NT2/D1 (cell line): ENCODE measurements at regions not wholly inside any gene's neighbourhood (a gene's known extent, or its start where the extent isn't known, plus 50 kb on each side); places are given as distances from the start of the nearest gene placed in this dataset.

ENCODE experiments used
- DNase-seq: peaks from one replicate; pipeline ENCODE4 v3.0.0-alpha.2; 2011; ENCODE audit warnings: low read depth, low spot score
- H3K27me3 ChIP-seq: 2 replicates; pipeline ENCODE4 v1.6.0; 2011; ENCODE audit warnings: mild to moderate bottlenecking; ENCODE audit not compliant: insufficient read length, insufficient read depth
- H3K36me3 ChIP-seq: 2 replicates; pipeline ENCODE4 v1.6.1; 2011; ENCODE audit warnings: mild to moderate bottlenecking, low read length, mixed read lengths; ENCODE audit not compliant: insufficient read depth, insufficient read length
- H3K4me1 ChIP-seq: 2 replicates; pipeline ENCODE4 v1.5.1; 2011; ENCODE audit not compliant: insufficient read depth, insufficient read length
- H3K4me3 ChIP-seq: 2 replicates; pipeline ENCODE4 v1.5.1; 2011; ENCODE audit warnings: low read depth; ENCODE audit not compliant: insufficient read length
- H3K9ac ChIP-seq: 2 replicates; pipeline ENCODE4 v1.6.0; 2011; ENCODE audit warnings: low read depth; ENCODE audit not compliant: insufficient read length
- H3K9me3 ChIP-seq: 2 replicates; pipeline ENCODE4 v1.5.1; 2011; ENCODE audit warnings: mild to moderate bottlenecking, low read length; ENCODE audit not compliant: insufficient read depth
- SUZ12 ChIP-seq: IDR thresholded peaks from 2 replicates; pipeline ENCODE4 v1.6.1; 2011; ENCODE audit not compliant: insufficient read length, insufficient read depth; ENCODE audit errors: extremely low read depth
- YY1 ChIP-seq: IDR thresholded peaks from 2 replicates; pipeline ENCODE4 v1.6.1; 2011; ENCODE audit not compliant: insufficient read length, insufficient read depth
- ZNF274 ChIP-seq: IDR thresholded peaks from 2 replicates; pipeline ENCODE4 v1.6.1; 2011; ENCODE audit warnings: mild to moderate bottlenecking, low read depth, low read length

DNA sequence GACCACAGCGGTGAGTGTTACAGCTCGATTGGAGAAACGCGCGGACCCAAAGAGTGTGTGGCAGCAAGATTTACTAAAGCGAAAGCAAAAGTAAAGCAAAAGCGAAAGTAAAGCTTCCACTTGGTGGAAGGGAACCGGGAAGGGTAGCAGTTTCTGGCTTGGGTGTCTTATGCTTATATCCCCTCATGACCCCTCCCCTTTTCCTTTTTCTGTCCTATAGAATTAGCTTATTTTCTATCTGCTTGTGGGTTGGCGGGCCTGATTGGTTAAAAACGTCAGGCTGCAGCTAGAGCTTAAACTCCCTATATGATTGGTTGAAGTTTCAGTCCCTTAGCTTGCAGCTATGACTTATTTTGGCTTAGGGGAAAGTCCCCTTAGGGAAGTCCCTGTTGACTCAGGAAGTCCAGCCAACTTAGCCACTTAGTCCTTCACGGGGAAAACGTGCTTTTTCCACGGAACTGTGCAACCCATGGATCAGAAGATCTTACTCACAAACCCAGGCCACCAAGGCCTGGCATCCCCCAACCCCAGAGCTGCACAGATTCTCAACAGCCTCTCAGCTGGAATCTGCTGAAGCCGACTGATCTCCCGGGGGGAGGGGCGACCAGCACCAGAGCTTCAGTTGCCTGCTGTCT, 114.2 kb upstream of the ADAMTS16 start:
- TF ChIP-seq ZNF274 (no peak), YY1 (no peak), SUZ12 (no peak)
- H3K27me3 ChIP-seq, result no peaks in the 10 kb centered on the region
- H3K36me3 ChIP-seq, result no peaks in the 10 kb centered on the region
- H3K4me1 ChIP-seq, result no peaks in the 10 kb centered on the region
- H3K4me3 ChIP-seq, result no peak overlapping the region
- no peaks in the 10 kb centered on the region for H3K9me3 ChIP-seq
- no peak for DNase-seq
- H3K9ac ChIP-seq, result no peak overlapping the region

- Histone ChIP-seq H3K9ac (no peak overlapping the region), H3K9me3 (no peaks in the 10 kb centered on the region), H3K4me1 (no peaks in the 10 kb centered on the region), H3K36me3 (no peaks in the 10 kb centered on the region), H3K4me3 (no peak overlapping the region), H3K27me3 (no peaks in the 10 kb centered on the region)
- TF ChIP-seq SUZ12 (no peak), ZNF274 (no peak), YY1 (no peak)
- no peak for DNase-seq
Observed at GRCh38 chr5:5026409-5026785, 113.7 kb upstream of the ADAMTS16 start.

DNA sequence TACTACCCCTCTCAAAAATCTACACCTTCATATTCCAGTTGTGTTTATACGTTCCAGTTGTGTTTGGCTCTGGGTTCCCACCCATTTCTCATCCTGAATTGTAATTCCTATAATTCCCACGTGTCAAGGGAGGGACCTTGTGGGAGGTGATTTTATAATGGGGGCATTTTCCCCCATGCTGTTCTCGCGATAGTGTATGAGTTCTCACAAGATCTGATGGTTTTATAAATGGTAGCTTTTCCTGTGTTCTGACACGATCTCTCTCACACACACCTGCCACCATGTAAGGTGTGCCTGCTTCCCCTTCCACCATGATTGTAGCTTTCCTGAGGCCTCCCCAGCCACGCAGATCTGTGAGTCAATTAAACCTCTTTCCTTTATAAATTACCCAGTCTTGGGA, 108.5 kb upstream of the ADAMTS16 start:
- H3K36me3 ChIP-seq, result no peaks in the 10 kb centered on the region
- H3K4me1 ChIP-seq, result no peaks in the 10 kb centered on the region
- no peak for TF ChIP-seq YY1
- TF ChIP-seq ZNF274, result peak; percentile 46
- no peak overlapping the region for H3K4me3 ChIP-seq
- no peaks in the 10 kb centered on the region for H3K27me3 ChIP-seq
- DNase-seq, result no peak
- H3K9me3 ChIP-seq, result no peaks in the 10 kb centered on the region
- no peak overlapping the region for H3K9ac ChIP-seq

GRCh38 chr5:5037674-5038073, 102.5 kb upstream of the ADAMTS16 start:
- Histone ChIP-seq H3K4me3 (no peak overlapping the region), H3K36me3 (no peaks in the 10 kb centered on the region), H3K27me3 (no peaks in the 10 kb centered on the region), H3K9ac (no peak overlapping the region), H3K4me1 (no peaks in the 10 kb centered on the region), H3K9me3 (no peaks in the 10 kb centered on the region)
- DNase-seq, result no peak
- TF ChIP-seq SUZ12 (no peak), ZNF274 (no peak), YY1 (no peak)

DNA sequence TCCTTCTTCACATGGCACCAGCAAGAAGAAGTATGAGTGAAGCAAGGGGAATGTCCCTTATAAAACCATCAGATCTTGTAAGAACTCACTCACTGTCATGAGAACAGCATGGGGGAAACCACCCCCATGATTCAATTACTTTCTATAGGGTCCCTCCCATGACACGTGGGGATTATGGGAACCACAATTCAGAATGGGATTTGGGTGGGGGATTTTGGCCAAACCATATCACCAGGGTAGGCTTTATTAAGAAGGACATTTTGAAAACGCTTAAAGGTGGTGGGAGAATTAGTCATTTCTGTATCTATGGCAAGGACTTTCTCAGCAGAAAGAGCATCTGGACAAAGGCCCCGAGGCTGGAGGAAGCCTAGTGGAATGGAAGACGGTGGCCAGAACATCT, 100.2 kb upstream of the ADAMTS16 start:
- Histone ChIP-seq H3K36me3 (no peaks in the 10 kb centered on the region), H3K4me1 (no peaks in the 10 kb centered on the region), H3K27me3 (no peaks in the 10 kb centered on the region), H3K9me3 (no peaks in the 10 kb centered on the region), H3K4me3 (no peak overlapping the region), H3K9ac (no peak overlapping the region)
- TF ChIP-seq ZNF274 (no peak), SUZ12 (no peak), YY1 (no peak)
- no peak for DNase-seq

GRCh38 chr5:5040712-5041111, 99.4 kb upstream of the ADAMTS16 start:
- Histone ChIP-seq H3K9me3 (no peaks in the 10 kb centered on the region), H3K9ac (no peak overlapping the region)
- TF ChIP-seq YY1 (no peak), ZNF274 (no peak), SUZ12 (no peak)

GRCh38 chr5:5042806-5043205, 97.3 kb upstream of the ADAMTS16 start:
- H3K36me3 ChIP-seq, result no peaks in the 10 kb centered on the region
- H3K9ac ChIP-seq, result no peak overlapping the region
- no peaks in the 10 kb centered on the region for H3K27me3 ChIP-seq
- no peak for TF ChIP-seq SUZ12
- no peak for TF ChIP-seq YY1
- TF ChIP-seq ZNF274, result no peak
- H3K4me1 ChIP-seq, result no peaks in the 10 kb centered on the region
- DNase-seq, result no peak
- H3K4me3 ChIP-seq, result no peak overlapping the region
- H3K9me3 ChIP-seq, result no peaks in the 10 kb centered on the region

More at GRCh38 chr5:5040712-5041111, 99.4 kb upstream of the ADAMTS16 start:
- DNase-seq, result no peak
- Histone ChIP-seq H3K36me3 (no peaks in the 10 kb centered on the region), H3K4me3 (no peak overlapping the region), H3K4me1 (no peaks in the 10 kb centered on the region), H3K27me3 (no peaks in the 10 kb centered on the region)

DNA sequence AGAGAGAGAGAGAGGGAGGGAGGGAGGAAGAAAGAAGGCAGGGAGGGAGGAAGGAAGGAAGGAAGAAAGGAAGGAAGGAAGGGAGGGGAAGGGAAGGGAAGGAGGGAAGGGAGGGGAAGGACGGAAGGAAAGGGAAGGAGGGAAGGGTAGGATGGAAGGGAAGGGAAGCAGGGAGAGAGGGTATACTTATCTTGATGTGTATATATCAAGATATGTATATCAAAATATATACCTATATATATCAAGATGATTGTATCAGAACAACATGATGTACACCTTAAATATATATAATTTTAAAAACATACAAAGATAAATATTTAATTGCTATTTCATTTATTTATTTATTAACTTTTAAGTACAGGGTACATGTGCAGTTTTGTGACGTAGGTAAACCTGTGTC, 96.8 kb upstream of the ADAMTS16 start:
- no peak for TF ChIP-seq SUZ12
- TF ChIP-seq ZNF274, result no peak
- no peak for TF ChIP-seq YY1
- Histone ChIP-seq H3K4me1 (no peaks in the 10 kb centered on the region), H3K9me3 (no peaks in the 10 kb centered on the region), H3K36me3 (no peaks in the 10 kb centered on the region), H3K9ac (no peak overlapping the region), H3K4me3 (no peak overlapping the region), H3K27me3 (no peaks in the 10 kb centered on the region)
- DNase-seq, result no peak
